Endodermal cell (in vitro differentiated cells): ENCODE measurements at regions not wholly inside any gene's neighbourhood (a gene's known extent, or its start where the extent isn't known, plus 50 kb on each side); places are given as distances from the start of the nearest gene placed in this dataset.

Experiments
- DNase-seq: peaks from one replicate; pipeline ENCODE4 v3.0.0-alpha.2; 2017
- H3K27ac ChIP-seq: 2 replicates; pipeline ENCODE4 v1.5.1; 2013; ENCODE audit warnings: mild to moderate bottlenecking, low read depth, low read length, moderate library complexity
- H3K27me3 ChIP-seq: 2 replicates; pipeline ENCODE4 v1.6.1; 2013; ENCODE audit warnings: mild to moderate bottlenecking, low read length, moderate library complexity; ENCODE audit not compliant: insufficient read depth, control insufficient read depth, poor library complexity, severe bottlenecking
- H3K36me3 ChIP-seq: 2 replicates; pipeline ENCODE4 v1.7.0; 2013; ENCODE audit warnings: mild to moderate bottlenecking, low read length, moderate library complexity; ENCODE audit not compliant: control insufficient read depth, insufficient read depth
- H3K4me1 ChIP-seq: one replicate; pipeline ENCODE4 v1.7.0; 2013; ENCODE audit warnings: low read length; ENCODE audit not compliant: control insufficient read depth, insufficient read depth
- H3K4me3 ChIP-seq: 2 replicates; pipeline ENCODE4 v1.5.1; 2013; ENCODE audit warnings: mild to moderate bottlenecking, low read length, moderate library complexity
- H3K9ac ChIP-seq: 2 replicates; pipeline ENCODE4 v1.6.1; 2013; ENCODE audit warnings: mild to moderate bottlenecking, low read length, moderate library complexity; ENCODE audit not compliant: poor library complexity, severe bottlenecking; ENCODE audit errors: extremely low read depth
- H3K9me3 ChIP-seq: 2 replicates; pipeline ENCODE4 v1.6.1; 2013; ENCODE audit warnings: mild to moderate bottlenecking, low read length, moderate library complexity; ENCODE audit not compliant: control insufficient read depth
- H3K27ac Mint-ChIP-seq: 2 replicates; pipeline ENCODE4 v1.8.0; 2020; ENCODE audit warnings: mixed read lengths
- H3K27me3 Mint-ChIP-seq: 2 replicates; pipeline ENCODE4 v1.8.0; 2021; ENCODE audit warnings: mild to moderate bottlenecking, mixed read lengths; ENCODE audit not compliant: insufficient read depth
- H3K36me3 Mint-ChIP-seq: 2 replicates; pipeline ENCODE4 v1.8.0; 2020; ENCODE audit warnings: low read depth, mixed read lengths
- H3K4me1 Mint-ChIP-seq: 2 replicates; pipeline ENCODE4 v1.8.0; 2020; ENCODE audit warnings: mixed read lengths
- H3K4me3 Mint-ChIP-seq: 2 replicates; pipeline ENCODE4 v1.8.0; 2020; ENCODE audit warnings: mild to moderate bottlenecking, moderate library complexity, mixed read lengths
- H3K9me3 Mint-ChIP-seq: 2 replicates; pipeline ENCODE4 v1.8.0; 2020; ENCODE audit warnings: mild to moderate bottlenecking, mixed read lengths
- WGBS, 2 experiments: methylation state at CpG; one replicate each; pipeline versions ENCODE4 v1.1.5 to v1.1.7; 2013; ENCODE audit warnings: missing lambda C conversion rate in 2 of 2, mixed read lengths in 1 of 2; ENCODE audit not compliant: insufficient coverage in 1 of 2, insufficient read length in 1 of 2; 5-methylcytosine and 5-hydroxymethylcytosine counted together
- TF ChIP-seq, protein P1 (sequence below): fragments of 200-600 bp; sonication (generic); conservative IDR thresholded peaks from 2 replicates; pipeline ENCODE4 v1.5.0; 2021; ENCODE audit warnings: antibody characterized with exemption, mild to moderate bottlenecking

DNA sequence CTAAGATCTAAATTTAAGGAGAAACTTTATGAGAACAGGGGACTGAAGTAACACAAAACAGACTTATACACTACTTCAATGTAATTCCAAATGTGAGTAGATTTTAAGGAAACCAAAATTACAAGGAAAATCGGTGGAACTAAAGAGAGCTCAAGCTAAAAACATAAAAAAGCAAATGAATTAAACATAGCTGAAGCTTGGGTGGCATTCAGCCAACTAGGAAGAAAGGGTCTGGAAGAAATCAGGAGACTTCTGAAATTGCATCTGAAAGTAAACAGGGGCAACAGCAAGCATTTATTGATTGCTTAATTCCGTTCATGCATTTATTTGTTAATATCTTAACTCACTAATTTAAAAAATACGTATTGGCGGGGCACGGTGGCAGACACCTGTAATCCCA, 727.3 kb upstream of the PKDCC start:
- no peak overlapping the region for H3K27ac Mint-ChIP-seq
- Histone ChIP-seq H3K27ac (no peak overlapping the region), H3K27me3 (no peaks in the 10 kb centered on the region), H3K36me3 (no peaks in the 10 kb centered on the region), H3K4me3 (no peak overlapping the region), H3K4me1 (no peaks in the 10 kb centered on the region), H3K9me3 (no peaks in the 10 kb centered on the region), H3K9ac (no peak overlapping the region)
- 82 to 92% methylated on average over 3 to 5 of the region's 5 CpGs for WGBS, 2 experiments
- H3K27me3 Mint-ChIP-seq, result no peaks in the 10 kb centered on the region
- DNase-seq, result no peak
- no peak overlapping the region for H3K4me3 Mint-ChIP-seq
- TF ChIP-seq, protein P1, sequence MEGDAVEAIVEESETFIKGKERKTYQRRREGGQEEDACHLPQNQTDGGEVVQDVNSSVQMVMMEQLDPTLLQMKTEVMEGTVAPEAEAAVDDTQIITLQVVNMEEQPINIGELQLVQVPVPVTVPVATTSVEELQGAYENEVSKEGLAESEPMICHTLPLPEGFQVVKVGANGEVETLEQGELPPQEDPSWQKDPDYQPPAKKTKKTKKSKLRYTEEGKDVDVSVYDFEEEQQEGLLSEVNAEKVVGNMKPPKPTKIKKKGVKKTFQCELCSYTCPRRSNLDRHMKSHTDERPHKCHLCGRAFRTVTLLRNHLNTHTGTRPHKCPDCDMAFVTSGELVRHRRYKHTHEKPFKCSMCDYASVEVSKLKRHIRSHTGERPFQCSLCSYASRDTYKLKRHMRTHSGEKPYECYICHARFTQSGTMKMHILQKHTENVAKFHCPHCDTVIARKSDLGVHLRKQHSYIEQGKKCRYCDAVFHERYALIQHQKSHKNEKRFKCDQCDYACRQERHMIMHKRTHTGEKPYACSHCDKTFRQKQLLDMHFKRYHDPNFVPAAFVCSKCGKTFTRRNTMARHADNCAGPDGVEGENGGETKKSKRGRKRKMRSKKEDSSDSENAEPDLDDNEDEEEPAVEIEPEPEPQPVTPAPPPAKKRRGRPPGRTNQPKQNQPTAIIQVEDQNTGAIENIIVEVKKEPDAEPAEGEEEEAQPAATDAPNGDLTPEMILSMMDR, result no peak
- H3K9me3 Mint-ChIP-seq, result peaks cover 4% of the 10 kb centered on the region
- H3K4me1 Mint-ChIP-seq, result no peaks in the 10 kb centered on the region
- no peaks in the 10 kb centered on the region for H3K36me3 Mint-ChIP-seq

DNA sequence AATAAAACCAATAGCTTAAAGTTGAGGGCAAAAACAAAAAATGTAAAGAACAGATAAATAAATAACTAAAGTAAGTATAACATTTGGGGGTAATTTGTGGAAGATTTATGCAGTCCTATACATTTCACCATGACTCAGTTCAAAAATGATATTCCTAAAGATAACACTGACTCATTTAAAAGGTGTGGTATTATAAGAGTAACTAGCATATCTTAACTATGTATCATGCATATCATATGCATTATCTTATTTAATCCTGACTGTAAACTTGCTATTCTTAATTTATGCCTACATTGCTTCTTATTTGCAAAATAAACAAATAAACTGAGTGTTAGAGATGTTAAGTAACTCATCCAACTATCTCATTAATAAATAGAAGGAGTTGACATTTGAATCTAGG, 726.5 kb upstream of the PKDCC start:
- no peaks in the 10 kb centered on the region for H3K27me3 Mint-ChIP-seq
- TF ChIP-seq, protein P1, result no peak
- H3K4me3 ChIP-seq, result no peak overlapping the region
- no peaks in the 10 kb centered on the region for H3K36me3 ChIP-seq
- no peak overlapping the region for H3K27ac Mint-ChIP-seq
- no peak overlapping the region for H3K9ac ChIP-seq
- DNase-seq, result no peak
- H3K9me3 Mint-ChIP-seq, result peaks cover 4% of the 10 kb centered on the region
- no peaks in the 10 kb centered on the region for H3K4me1 ChIP-seq
- no peaks in the 10 kb centered on the region for H3K4me1 Mint-ChIP-seq
- H3K36me3 Mint-ChIP-seq, result no peaks in the 10 kb centered on the region
- no peak overlapping the region for H3K27ac ChIP-seq
- no peaks in the 10 kb centered on the region for H3K27me3 ChIP-seq
- no peak overlapping the region for H3K4me3 Mint-ChIP-seq
- H3K9me3 ChIP-seq, result no peaks in the 10 kb centered on the region

GRCh38 chr2:41326851-41327250, 721.0 kb upstream of the PKDCC start:
- Mint-ChIP-seq H3K9me3 (peaks cover 4% of the 10 kb centered on the region), H3K27me3 (no peaks in the 10 kb centered on the region), H3K4me3 (no peak overlapping the region), H3K36me3 (no peaks in the 10 kb centered on the region), H3K27ac (no peak overlapping the region), H3K4me1 (no peaks in the 10 kb centered on the region)
- no peaks in the 10 kb centered on the region for H3K27me3 ChIP-seq
- no peak overlapping the region for H3K9ac ChIP-seq
- 79 to 82% methylated on average over 2 of the region's 2 CpGs for WGBS, 2 experiments
- H3K4me3 ChIP-seq, result no peak overlapping the region
- peak; percentile 56 for DNase-seq
- H3K36me3 ChIP-seq, result no peaks in the 10 kb centered on the region
- TF ChIP-seq, protein P1, result no peak
- no peaks in the 10 kb centered on the region for H3K9me3 ChIP-seq
- H3K27ac ChIP-seq, result no peak overlapping the region
- no peaks in the 10 kb centered on the region for H3K4me1 ChIP-seq
